ENCODE measurements at regions not wholly inside any gene's neighbourhood (a gene's known extent, or its start where the extent isn't known, plus 50 kb on each side); places are given as distances from the start of the nearest gene placed in this dataset.
A peak's percentile ranks its signal among the peaks of the same experiment; 100 is the strongest.
"Not testable (repeated sequence)": the region's sequence is repeated elsewhere in the genome, so short reads cannot be mapped to it uniquely, and the experiment has no call there.

DNA sequence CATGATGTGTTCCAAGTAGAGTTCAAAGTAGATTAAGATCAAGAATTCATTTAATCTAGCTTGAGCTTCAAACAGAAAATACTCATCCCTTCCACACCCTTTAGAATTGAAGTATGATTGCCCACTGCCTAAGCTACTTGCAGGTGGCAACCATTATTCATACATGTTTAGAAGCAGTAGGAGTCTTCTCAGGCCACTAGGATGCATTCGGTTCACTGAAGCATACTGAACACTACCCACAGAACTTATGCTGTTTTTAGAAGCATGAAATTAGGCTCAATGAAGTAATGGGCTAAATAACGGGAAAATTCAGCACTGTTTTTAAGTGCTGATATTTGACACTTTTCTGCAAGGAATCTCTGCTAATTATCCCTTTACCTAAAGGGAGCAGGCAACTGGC lies 263.4 kb downstream of the DEPDC1B start:
- TF ChIP-seq, protein P1, sequence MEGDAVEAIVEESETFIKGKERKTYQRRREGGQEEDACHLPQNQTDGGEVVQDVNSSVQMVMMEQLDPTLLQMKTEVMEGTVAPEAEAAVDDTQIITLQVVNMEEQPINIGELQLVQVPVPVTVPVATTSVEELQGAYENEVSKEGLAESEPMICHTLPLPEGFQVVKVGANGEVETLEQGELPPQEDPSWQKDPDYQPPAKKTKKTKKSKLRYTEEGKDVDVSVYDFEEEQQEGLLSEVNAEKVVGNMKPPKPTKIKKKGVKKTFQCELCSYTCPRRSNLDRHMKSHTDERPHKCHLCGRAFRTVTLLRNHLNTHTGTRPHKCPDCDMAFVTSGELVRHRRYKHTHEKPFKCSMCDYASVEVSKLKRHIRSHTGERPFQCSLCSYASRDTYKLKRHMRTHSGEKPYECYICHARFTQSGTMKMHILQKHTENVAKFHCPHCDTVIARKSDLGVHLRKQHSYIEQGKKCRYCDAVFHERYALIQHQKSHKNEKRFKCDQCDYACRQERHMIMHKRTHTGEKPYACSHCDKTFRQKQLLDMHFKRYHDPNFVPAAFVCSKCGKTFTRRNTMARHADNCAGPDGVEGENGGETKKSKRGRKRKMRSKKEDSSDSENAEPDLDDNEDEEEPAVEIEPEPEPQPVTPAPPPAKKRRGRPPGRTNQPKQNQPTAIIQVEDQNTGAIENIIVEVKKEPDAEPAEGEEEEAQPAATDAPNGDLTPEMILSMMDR (conservative IDR thresholded peaks at IDR 0.05; ENCODE audit: low read depth, low read length) = no peak
- H3K4me3 ChIP-seq (ENCODE audit: low read depth, low read length) = no peak overlapping the region
- DNase-seq (ENCODE audit: low read depth) = no peak

GRCh38 chr5:60435808-60436207 lies 264.2 kb downstream of the DEPDC1B start:
- no peak for DNase-seq (ENCODE audit: low read depth)
- no peak overlapping the region for H3K4me3 ChIP-seq (ENCODE audit: low read depth, low read length)
- TF ChIP-seq, protein P1 (conservative IDR thresholded peaks at IDR 0.05; ENCODE audit: low read depth, low read length) = no peak

DNA sequence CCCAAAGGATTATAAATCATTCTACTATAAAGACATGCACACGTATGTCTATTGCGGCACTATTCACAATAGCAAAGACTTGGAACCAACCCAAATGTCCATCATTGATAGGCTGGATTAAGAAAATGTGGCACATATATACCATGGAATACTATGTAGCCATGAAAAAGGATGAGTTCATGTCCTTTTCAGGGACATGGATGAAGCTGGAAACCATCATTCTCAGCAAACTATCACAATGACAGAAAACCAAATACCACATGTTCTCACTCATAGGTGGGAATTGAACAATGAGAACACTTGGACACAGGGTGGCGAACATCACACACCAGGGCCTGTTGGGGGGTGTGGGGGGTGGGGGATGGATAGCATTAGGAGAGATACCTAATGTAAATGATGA lies 273.8 kb downstream of the DEPDC1B start:
- H3K4me3 ChIP-seq (ENCODE audit: low read depth, low read length); DNase-seq (ENCODE audit: low read depth): not testable (repeated sequence)

- not testable (repeated sequence) for H3K4me3 ChIP-seq (ENCODE audit: low read depth, low read length); DNase-seq (ENCODE audit: low read depth)
Observed at GRCh38 chr5:60420773-60421172, 279.2 kb downstream of the DEPDC1B start.

- peak; percentile 28 for DNase-seq (ENCODE audit: low read depth)
- no peak overlapping the region for H3K4me3 ChIP-seq (ENCODE audit: low read depth, low read length)
- TF ChIP-seq, protein P1 (conservative IDR thresholded peaks at IDR 0.05; ENCODE audit: low read depth, low read length) = no peak
Observed at GRCh38 chr5:60417500-60418181, 282.3 kb downstream of the DEPDC1B start.

DNA sequence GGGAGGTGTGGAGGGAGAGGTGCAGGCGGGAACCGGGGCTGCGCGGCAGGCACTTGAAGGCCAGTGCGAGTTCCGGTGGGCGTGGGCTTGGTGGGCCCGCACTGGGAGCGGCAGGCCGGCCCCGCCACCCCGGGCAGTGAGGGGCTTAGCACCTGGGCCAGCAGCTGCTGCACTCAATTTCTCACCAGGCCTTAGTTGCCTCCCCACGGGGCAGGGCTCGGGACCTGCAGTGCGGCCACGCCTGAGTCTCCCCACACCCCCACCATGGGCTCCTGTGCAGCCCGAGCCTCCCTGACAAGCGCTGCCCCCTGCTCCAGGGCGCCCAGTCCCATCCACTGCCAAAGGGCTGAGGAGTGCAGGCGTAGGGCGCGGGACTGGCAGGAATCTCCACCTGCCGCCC lies 284.5 kb downstream of the DEPDC1B start:
- TF ChIP-seq, protein P1 (conservative IDR thresholded peaks at IDR 0.05; ENCODE audit: low read depth, low read length) = no peak
- DNase-seq (ENCODE audit: low read depth) = no peak
- no peak overlapping the region for H3K4me3 ChIP-seq (ENCODE audit: low read depth, low read length)

- TF ChIP-seq, protein P1 (conservative IDR thresholded peaks at IDR 0.05; ENCODE audit: low read depth, low read length) = no peak
- peak; percentile 42 for DNase-seq (ENCODE audit: low read depth)
- H3K4me3 ChIP-seq (ENCODE audit: low read depth, low read length) = no peak overlapping the region
Observed at GRCh38 chr5:60410427-60410826, 289.5 kb downstream of the DEPDC1B start.

DNA sequence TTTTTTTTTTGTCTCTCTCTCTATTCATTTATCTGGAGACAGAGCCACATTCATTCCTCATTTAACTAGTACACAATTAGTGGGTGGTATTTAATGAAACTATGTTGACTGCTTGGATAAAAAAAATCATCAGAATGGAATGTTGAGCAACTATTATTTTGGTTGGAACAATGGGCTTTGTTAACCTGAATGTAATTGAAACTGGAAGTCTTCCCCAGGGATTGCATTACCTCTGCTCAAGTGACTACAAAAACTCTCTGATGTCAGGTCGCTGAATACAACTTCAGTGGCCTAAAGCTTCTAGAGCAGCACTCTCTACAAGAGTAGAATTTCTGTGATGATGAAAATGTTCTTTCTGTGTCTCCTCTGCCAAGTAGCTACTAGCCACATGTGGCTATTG lies 295.8 kb downstream of the DEPDC1B start:
- TF ChIP-seq, protein P1 (conservative IDR thresholded peaks at IDR 0.05; ENCODE audit: low read depth, low read length) = no peak
- DNase-seq (ENCODE audit: low read depth) = peak; percentile 5

More for the DNA sequence above, 295.8 kb downstream of the DEPDC1B start:
- no peak overlapping the region for H3K4me3 ChIP-seq (ENCODE audit: low read depth, low read length)

All from choroid plexus epithelial cell (primary cell).